ENCODE measurements at regions not wholly inside any gene's neighbourhood (a gene's known extent, or its start where the extent isn't known, plus 50 kb on each side); places are given as distances from the start of the nearest gene placed in this dataset.

DNA sequence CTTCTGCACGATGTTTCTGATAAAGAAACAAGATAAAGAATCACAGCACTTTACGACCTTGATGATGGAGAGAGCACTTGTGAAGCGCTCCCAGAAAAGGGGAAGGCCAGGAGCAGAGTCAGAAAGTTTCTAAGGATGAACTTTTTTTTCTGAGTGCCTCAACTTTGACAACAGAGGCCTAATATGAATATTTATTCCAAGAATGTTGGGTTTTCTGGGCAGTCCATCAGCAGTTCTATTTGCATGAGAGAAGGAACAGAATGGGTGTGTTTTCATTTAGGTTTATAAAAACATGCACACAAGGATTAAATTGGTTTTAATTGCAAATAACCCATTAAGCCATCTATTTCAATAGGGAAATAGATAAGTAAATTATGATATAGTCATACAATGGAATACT is 204.9 kb downstream of the SIM1 start:
- TF ChIP-seq, protein P1, sequence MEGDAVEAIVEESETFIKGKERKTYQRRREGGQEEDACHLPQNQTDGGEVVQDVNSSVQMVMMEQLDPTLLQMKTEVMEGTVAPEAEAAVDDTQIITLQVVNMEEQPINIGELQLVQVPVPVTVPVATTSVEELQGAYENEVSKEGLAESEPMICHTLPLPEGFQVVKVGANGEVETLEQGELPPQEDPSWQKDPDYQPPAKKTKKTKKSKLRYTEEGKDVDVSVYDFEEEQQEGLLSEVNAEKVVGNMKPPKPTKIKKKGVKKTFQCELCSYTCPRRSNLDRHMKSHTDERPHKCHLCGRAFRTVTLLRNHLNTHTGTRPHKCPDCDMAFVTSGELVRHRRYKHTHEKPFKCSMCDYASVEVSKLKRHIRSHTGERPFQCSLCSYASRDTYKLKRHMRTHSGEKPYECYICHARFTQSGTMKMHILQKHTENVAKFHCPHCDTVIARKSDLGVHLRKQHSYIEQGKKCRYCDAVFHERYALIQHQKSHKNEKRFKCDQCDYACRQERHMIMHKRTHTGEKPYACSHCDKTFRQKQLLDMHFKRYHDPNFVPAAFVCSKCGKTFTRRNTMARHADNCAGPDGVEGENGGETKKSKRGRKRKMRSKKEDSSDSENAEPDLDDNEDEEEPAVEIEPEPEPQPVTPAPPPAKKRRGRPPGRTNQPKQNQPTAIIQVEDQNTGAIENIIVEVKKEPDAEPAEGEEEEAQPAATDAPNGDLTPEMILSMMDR (IDR thresholded peaks at IDR 0.05) = no peak
- H3K27ac ChIP-seq = no peak overlapping the region
- DNase-seq (ENCODE audit: low spot score) = no peak
- no peak overlapping the region for H3K4me3 ChIP-seq

DNA sequence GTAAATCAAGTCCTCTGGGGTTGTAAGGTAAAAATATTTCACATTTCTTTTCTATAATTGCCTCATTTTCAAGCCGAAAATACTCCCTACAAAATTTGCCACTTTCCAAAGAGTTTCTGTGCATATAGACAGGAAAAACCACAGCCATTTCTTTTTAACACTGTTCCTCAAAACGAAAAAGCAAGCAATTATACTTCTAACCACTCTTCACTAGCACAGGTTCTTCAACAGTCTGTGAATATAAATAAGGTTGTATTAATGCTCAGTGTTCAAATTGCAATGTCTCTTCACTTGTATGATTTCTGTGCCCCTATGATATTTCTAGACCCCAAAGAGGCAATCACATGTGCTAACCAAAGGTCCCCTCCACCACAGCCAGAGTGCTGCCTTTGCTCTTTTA is 206.0 kb downstream of the SIM1 start:
- TF ChIP-seq, protein P1 (IDR thresholded peaks at IDR 0.05) = no peak
- DNase-seq (ENCODE audit: low spot score) = no peak
- H3K27ac ChIP-seq = no peak overlapping the region
- H3K4me3 ChIP-seq = no peak overlapping the region

DNA sequence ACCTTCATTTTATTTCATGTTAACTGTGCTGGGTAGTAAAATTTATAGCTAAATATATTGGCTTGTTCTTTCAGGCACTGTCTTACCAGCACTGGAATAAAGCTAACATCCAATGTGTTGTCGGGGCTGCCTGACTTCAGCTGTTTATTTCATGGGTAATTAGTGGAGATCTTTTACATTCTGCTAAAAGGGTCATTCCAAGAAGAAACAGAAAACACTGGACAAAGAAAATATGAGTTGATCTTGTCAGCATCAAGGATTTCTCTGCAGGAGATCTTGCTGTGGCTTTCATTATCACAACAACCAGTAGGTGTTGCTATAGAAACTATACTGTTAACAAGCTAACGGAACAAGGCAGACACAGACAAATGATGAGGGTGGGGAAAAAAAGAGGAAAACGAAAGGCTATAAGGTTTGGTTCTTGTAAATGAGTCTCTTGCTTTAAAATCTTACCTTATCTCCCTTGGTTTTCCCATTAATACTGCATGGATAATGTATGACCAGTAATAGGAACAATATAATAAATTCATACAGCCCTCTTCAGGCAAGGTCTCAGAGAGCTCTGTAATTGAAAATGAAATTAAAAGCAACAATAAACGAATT is 206.8 kb downstream of the SIM1 start:
- Histone ChIP-seq H3K27ac (no peak overlapping the region), H3K4me3 (no peak overlapping the region)
- TF ChIP-seq, protein P1 (IDR thresholded peaks at IDR 0.05) = no peak
- DNase-seq (ENCODE audit: low spot score) = no peak

DNA sequence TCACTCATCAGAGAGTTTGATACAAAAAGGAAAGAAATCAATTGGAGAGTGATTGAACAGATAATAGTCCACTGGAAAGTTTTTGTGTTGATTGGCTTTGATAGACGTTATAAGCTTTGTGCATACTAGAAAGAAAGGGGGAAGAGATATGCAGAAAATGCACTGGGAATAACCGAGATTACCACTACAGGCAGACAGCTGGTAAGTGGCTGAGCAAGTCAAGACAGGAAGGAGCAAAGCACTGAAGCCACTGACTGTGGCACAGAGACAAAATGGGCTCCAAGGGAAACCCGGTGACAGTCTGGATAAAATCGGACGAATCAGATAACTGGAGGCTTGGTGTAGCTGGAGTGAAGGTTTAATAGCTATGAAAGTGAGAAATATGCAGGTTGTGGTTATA is 209.0 kb downstream of the SIM1 start:
- TF ChIP-seq, protein P1 (IDR thresholded peaks at IDR 0.05) = no peak
- no peak overlapping the region for H3K4me3 ChIP-seq
- no peak for DNase-seq (ENCODE audit: low spot score)
- H3K27ac ChIP-seq = no peak overlapping the region

DNA sequence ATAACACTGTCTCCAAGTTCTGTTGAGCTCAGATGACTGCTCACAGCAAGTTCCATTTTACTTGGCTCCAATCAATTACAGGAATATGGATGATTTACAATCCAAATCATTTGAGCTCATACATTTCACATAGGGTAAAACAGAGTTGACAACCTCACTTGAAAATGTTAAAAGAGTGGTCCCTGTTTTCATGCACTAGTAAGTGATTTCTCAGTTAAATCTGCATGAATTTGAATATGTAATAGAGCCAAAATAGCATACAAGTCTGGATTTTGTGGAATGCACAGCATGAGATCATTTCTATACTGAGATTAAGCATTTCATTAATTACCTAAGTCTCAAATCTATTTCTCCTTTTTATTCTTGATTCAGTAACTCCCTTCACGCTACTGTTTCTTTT is 217.6 kb downstream of the SIM1 start:
- Histone ChIP-seq H3K27ac (no peak overlapping the region), H3K4me3 (no peak overlapping the region)
- TF ChIP-seq, protein P1 (IDR thresholded peaks at IDR 0.05) = no peak
- DNase-seq (ENCODE audit: low spot score) = no peak

DNA sequence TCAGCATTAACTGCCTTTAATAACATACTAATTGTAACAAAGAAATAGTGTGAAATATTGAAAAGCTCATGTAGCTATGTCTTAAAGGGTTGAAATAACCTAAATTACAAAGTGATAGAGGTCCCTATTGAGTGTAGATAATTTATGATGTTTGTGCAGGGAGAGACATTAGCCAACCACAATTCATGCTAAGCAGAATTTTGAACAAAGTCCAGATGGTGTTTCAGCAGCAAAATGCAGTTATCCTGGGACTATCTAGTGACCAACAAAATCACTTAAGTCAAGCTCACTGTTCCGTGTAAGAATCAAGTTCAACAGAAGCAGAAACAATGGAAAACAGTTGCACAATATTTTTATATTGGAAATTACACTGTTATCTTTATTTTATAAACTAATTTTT is 218.5 kb downstream of the SIM1 start:
- TF ChIP-seq, protein P1 (IDR thresholded peaks at IDR 0.05) = no peak
- no peak for DNase-seq (ENCODE audit: low spot score)
- H3K27ac ChIP-seq = no peak overlapping the region
- H3K4me3 ChIP-seq = no peak overlapping the region

DNA sequence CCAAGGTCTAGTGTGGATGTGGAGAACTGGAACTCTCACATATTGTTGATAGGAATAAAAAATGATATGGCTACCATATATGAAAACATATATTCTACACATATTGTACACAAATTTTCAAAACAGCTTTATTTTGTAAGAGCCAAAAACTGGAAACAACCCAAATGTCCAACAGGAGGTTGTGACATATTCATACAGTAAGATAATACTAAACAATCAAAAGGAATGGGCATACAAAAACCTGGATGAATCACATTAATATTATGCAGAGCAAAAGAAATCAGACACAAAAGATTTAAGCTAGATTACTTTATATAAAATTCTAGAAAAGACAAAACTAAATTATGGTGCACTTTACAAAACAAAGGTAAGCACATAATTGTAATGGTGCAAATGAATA is 223.9 kb downstream of the SIM1 start:
- Histone ChIP-seq H3K27ac (no peak overlapping the region), H3K4me3 (no peak overlapping the region)
- TF ChIP-seq, protein P1 (IDR thresholded peaks at IDR 0.05) = no peak
- DNase-seq (ENCODE audit: low spot score) = no peak

Measured in coronary artery (tissue), 2 donors.